Spleen (tissue), 11 donors: ENCODE measurements at regions not wholly inside any gene's neighbourhood (a gene's known extent, or its start where the extent isn't known, plus 50 kb on each side); places are given as distances from the start of the nearest gene placed in this dataset.

Source experiments
- DNase-seq: peaks from one replicate; pipeline ENCODE4 v3.0.0-alpha.2; 2020
- H3K27ac ChIP-seq, 8 donors: fragments of 200-600 bp; sonication (generic) in 7 of 8; 1 replicate in 4 of 8; 2 replicates in 4 of 8; pipeline versions ENCODE4 v1.5.0 to v1.8.0; 2016 to 2021; ENCODE audit warnings: inconsistent platforms in 4 of 8, mild to moderate bottlenecking in 4 of 8, moderate library complexity in 1 of 8
- H3K27me3 ChIP-seq, 7 donors: fragments of 200-600 bp; sonication (generic) in 6 of 7; replicated peaks in 1 of 7; 1 replicate in 4 of 7; 2 replicates in 3 of 7; pipeline versions ENCODE4 v1.5.0 to v1.8.0; 2016 to 2021; ENCODE audit warnings: inconsistent platforms in 3 of 7, mild to moderate bottlenecking in 1 of 7
- H3K36me3 ChIP-seq, 6 donors: fragments of 200-600 bp; sonication (generic) in 5 of 6; 1 replicate in 4 of 6; 2 replicates in 2 of 6; pipeline versions ENCODE4 v1.5.0 to v1.8.0; 2016 to 2021; ENCODE audit warnings: inconsistent platforms in 2 of 6
- H3K4me1 ChIP-seq, 6 donors: fragments of 200-600 bp; sonication (generic) in 5 of 6; 1 replicate in 3 of 6; 2 replicates in 3 of 6; pipeline versions ENCODE4 v1.5.0 to v1.8.0; 2016 to 2021; ENCODE audit warnings: inconsistent platforms in 3 of 6
- H3K4me3 ChIP-seq, 8 donors: fragments of 200-600 bp; sonication (generic) in 7 of 8; 1 replicate in 4 of 8; 2 replicates in 4 of 8; pipeline versions ENCODE4 v1.5.0 to v1.8.0; 2016 to 2021; ENCODE audit warnings: inconsistent platforms in 4 of 8, mild to moderate bottlenecking in 4 of 8, moderate library complexity in 2 of 8
- H3K9me3 ChIP-seq, 8 donors: fragments of 200-600 bp; sonication (generic) in 7 of 8; 1 replicate in 4 of 8; 2 replicates in 4 of 8; pipeline versions ENCODE4 v1.5.0 to v1.8.0; 2016 to 2021; ENCODE audit warnings: inconsistent platforms in 4 of 8
- POLR2A ChIP-seq, 3 donors: fragments of 450-650 bp; IDR thresholded peaks; one replicate each; pipeline ENCODE4 v1.5.1; 2017; ENCODE audit warnings: antibody characterized with exemption in 3 of 3, mild to moderate bottlenecking in 1 of 3
- POLR2AphosphoS5 ChIP-seq, 3 donors: sonication (generic); formaldehyde crosslinking; IDR thresholded peaks; one replicate each; pipeline ENCODE4 v1.5.1; 2017; ENCODE audit warnings: antibody characterized with exemption in 3 of 3
- WGBS, 5 donors: extraction: QIAGEN DNeasy Blood & Tissue Kit in 3 of 5; methylation state at CpG; one replicate each; pipeline versions ENCODE4 v1.1.5 to v1.1.7; 2013 to 2018; 5-methylcytosine and 5-hydroxymethylcytosine counted together
- intact Hi-C: fragments of 100-400 bp; cut with DNase I; formaldehyde crosslinking; loops from one replicate; pipeline ENCODE4 v1.15.0; 2023; ENCODE audit warnings: low total_unique reads
- TF ChIP-seq, protein P1 (sequence below), 11 experiments: fragments of 200-600 bp in 7 of 11; fragments of 450-650 bp in 4 of 11; sonication (generic) in 4 of 11; IDR thresholded peaks in 8 of 11; conservative IDR thresholded peaks in 3 of 11; 1 replicate in 7 of 11; 2 replicates in 4 of 11; pipeline versions ENCODE4 v1.4.0 to v1.8.0; 2016 to 2021; ENCODE audit warnings: antibody characterized with exemption in 11 of 11, inconsistent platforms in 4 of 11, mild to moderate bottlenecking in 1 of 11
- donor health status: healthy with polysubstance abuse.
- donor health status: DM: no; HTN: no; CAD: no; lungs with moderate emphysema.
- donor health status: DM: no; HTN: no; CAD: no.
- donor health status: Bipolar disorder and iron deficiency.
- donor health status: healthy.
- donor health status: DM: no; HTN: no; CAD: no.
- donor health status: DM: yes; HTN: yes; CAD: no.

DNA sequence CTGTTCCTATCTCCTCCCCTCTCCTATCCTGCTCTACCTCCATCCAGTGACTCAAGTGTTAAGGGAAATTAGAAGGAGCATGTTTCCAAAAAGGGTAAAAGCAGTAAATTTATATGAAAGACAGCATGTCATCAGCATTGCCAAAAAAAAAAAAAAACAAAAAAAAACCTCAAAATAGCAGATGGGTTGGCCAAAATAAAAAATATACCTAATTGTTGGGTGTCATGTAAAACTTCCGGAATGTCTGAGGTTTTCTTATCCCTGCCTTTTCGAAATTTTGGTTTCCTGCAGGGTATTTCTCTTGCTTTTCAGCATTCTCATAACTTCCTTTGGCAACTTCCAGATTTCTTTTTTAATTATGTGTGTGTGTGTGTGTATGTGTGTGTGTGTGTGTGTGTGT lies 241.6 kb upstream of the FN1 start:
- 22 to 32% (median 31%) methylated on average over 2 of the region's 2 CpGs for WGBS, 5 donors
- Histone ChIP-seq H3K27me3 (peaks cover 0 to 7% (median 0%) of the 10 kb centered on the region in 7 donors), H3K4me3 (no peak overlapping the region), H3K36me3 (no peaks in the 10 kb centered on the region), H3K9me3 (no peaks in the 10 kb centered on the region), H3K27ac (no peak overlapping the region), H3K4me1 (peaks cover 0 to 20% (median 7%) of the 10 kb centered on the region in 6 donors)
- DNase-seq, result no peak
- intact Hi-C loops, result no loop called here
- TF ChIP-seq, protein P1, sequence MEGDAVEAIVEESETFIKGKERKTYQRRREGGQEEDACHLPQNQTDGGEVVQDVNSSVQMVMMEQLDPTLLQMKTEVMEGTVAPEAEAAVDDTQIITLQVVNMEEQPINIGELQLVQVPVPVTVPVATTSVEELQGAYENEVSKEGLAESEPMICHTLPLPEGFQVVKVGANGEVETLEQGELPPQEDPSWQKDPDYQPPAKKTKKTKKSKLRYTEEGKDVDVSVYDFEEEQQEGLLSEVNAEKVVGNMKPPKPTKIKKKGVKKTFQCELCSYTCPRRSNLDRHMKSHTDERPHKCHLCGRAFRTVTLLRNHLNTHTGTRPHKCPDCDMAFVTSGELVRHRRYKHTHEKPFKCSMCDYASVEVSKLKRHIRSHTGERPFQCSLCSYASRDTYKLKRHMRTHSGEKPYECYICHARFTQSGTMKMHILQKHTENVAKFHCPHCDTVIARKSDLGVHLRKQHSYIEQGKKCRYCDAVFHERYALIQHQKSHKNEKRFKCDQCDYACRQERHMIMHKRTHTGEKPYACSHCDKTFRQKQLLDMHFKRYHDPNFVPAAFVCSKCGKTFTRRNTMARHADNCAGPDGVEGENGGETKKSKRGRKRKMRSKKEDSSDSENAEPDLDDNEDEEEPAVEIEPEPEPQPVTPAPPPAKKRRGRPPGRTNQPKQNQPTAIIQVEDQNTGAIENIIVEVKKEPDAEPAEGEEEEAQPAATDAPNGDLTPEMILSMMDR (IDR thresholded peaks at IDR 0.05 in 8 of 11, conservative IDR thresholded peaks at IDR 0.05 in 3 of 11), result no peak
- no peak for TF ChIP-seq POLR2AphosphoS5 (IDR thresholded peaks at IDR 0.05)
- TF ChIP-seq POLR2A (IDR thresholded peaks at IDR 0.05), result no peak

DNA sequence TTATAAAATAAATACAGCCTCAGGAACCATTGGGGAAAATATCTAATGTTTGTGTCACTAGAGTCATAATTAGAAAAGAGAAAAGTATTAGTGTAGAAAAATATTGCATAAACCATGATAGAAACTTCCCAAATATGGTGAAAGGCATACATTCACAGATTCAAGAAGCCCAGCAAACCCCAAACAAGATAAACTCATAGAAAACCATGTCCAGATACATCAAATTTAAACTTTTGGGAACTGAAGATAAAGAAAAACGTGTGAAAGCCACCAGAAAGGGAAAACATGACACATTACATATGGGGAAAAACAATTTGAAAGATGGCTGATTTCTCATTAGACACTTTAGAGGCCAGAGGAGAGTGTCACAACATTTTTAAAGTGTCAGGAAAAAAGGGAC lies 236.5 kb upstream of the FN1 start:
- no peak for DNase-seq
- Histone ChIP-seq H3K27me3 (peaks cover 0 to 19% (median 0%) of the 10 kb centered on the region in 7 donors), H3K4me3 (no peak overlapping the region), H3K4me1 (no peaks in the 10 kb centered on the region), H3K27ac (no peak overlapping the region), H3K36me3 (no peaks in the 10 kb centered on the region), H3K9me3 (no peaks in the 10 kb centered on the region)
- 38 to 68% (median 56%) methylated on average over 1 of the region's 1 CpG for WGBS, 5 donors
- TF ChIP-seq, protein P1 (IDR thresholded peaks at IDR 0.05 in 8 of 11, conservative IDR thresholded peaks at IDR 0.05 in 3 of 11), result no peak
- TF ChIP-seq POLR2AphosphoS5 (IDR thresholded peaks at IDR 0.05) (no peak), POLR2A (IDR thresholded peaks at IDR 0.05) (no peak)
- intact Hi-C loops, result no loop called here

DNA sequence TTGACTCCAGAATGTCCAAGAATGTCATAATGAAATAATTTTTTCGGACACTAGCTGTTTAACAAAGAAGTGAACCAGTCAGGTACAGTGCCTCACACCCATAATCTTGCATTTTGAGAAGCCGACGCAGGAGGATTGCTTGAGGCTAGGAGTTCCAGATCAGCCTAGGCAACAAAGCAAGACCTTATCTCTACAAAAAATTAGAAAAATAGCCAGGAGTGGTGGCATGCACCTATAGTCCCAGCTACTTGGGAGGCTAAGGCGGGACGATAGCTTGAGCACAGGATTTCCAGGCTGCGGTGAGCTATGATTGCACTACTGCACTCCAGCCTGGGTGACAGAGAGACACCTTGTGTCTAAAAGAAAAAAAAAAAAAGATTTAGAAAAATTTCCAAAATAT lies 235.8 kb upstream of the FN1 start:
- Histone ChIP-seq H3K36me3 (no peaks in the 10 kb centered on the region), H3K9me3 (no peaks in the 10 kb centered on the region), H3K4me1 (no peaks in the 10 kb centered on the region), H3K27me3 (peaks cover 0 to 18% (median 0%) of the 10 kb centered on the region in 7 donors), H3K4me3 (no peak overlapping the region), H3K27ac (no peak overlapping the region)
- WGBS, 5 donors, result 76 to 88% (median 83%) methylated on average over 6 of the region's 6 CpGs
- intact Hi-C loops, result no loop called here
- DNase-seq, result no peak
- TF ChIP-seq POLR2AphosphoS5 (IDR thresholded peaks at IDR 0.05) (no peak), POLR2A (IDR thresholded peaks at IDR 0.05) (no peak)
- TF ChIP-seq, protein P1 (IDR thresholded peaks at IDR 0.05 in 8 of 11, conservative IDR thresholded peaks at IDR 0.05 in 3 of 11), result no peak

DNA sequence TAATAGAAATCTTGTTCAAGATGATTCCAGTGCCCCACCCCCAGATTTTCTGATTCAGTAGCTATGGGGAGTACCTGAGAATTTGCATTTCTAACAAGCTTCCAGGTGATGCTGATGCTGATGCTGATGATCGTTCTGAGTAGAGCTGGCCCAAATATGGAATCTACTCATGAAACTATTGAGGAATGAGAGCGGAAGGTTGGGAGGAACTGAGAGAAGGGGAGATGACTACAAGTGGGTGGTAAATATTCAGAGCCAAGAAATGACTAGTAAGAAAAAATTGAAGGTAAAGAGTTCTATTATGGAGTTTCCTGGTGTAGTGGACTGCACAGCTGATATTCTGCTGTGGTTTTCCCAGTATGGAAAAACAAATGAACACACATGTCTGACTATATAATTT lies 235.4 kb upstream of the FN1 start:
- intact Hi-C loops, result no loop called here
- TF ChIP-seq POLR2AphosphoS5 (IDR thresholded peaks at IDR 0.05) (no peak), POLR2A (IDR thresholded peaks at IDR 0.05) (no peak)
- TF ChIP-seq, protein P1 (IDR thresholded peaks at IDR 0.05 in 8 of 11, conservative IDR thresholded peaks at IDR 0.05 in 3 of 11), result no peak
- no peaks in the 10 kb centered on the region for H3K36me3 ChIP-seq
- DNase-seq, result no peak
- no peaks in the 10 kb centered on the region for H3K9me3 ChIP-seq
- H3K27me3 ChIP-seq, result peaks cover 0 to 14% (median 0%) of the 10 kb centered on the region in 7 donors
- H3K4me1 ChIP-seq, result no peaks in the 10 kb centered on the region
- WGBS, 5 donors, result 79 to 91% (median 86%) methylated on average over 2 of the region's 2 CpGs
- no peak overlapping the region for H3K4me3 ChIP-seq
- H3K27ac ChIP-seq, result no peak overlapping the region
